Trophoblast cell (in vitro differentiated cells and primary cell): ENCODE measurements at regions not wholly inside any gene's neighbourhood (a gene's known extent, or its start where the extent isn't known, plus 50 kb on each side); places are given as distances from the start of the nearest gene placed in this dataset.

Experiments used
- DNase-seq, 2 donors: peaks; one replicate each; pipeline ENCODE4 v3.0.0-alpha.2; 2016
- H2AFZ ChIP-seq: 2 replicates; pipeline ENCODE4 v1.6.1; 2013; ENCODE audit warnings: low read length, moderate library complexity, mild to moderate bottlenecking; ENCODE audit not compliant: insufficient read depth, poor library complexity
- H2AK5ac ChIP-seq: 2 replicates; pipeline ENCODE4 v1.6.1; 2013; ENCODE audit warnings: mild to moderate bottlenecking, low read length
- H2BK120ac ChIP-seq: 2 replicates; pipeline ENCODE4 v1.6.1; 2013; ENCODE audit warnings: low read length, mild to moderate bottlenecking, moderate library complexity; ENCODE audit not compliant: insufficient read depth, poor library complexity
- H2BK12ac ChIP-seq: 2 replicates; pipeline ENCODE4 v1.6.1; 2013; ENCODE audit warnings: mild to moderate bottlenecking, low read length, moderate library complexity
- H2BK5ac ChIP-seq: 2 replicates; pipeline ENCODE4 v1.6.1; 2013; ENCODE audit warnings: low read length, low read depth, moderate library complexity, mild to moderate bottlenecking; ENCODE audit not compliant: poor library complexity
- H3K14ac ChIP-seq: 2 replicates; pipeline ENCODE4 v1.6.1; 2013; ENCODE audit warnings: mild to moderate bottlenecking, low read length
- H3K18ac ChIP-seq: 2 replicates; pipeline ENCODE4 v1.6.1; 2013; ENCODE audit warnings: mild to moderate bottlenecking, low read length
- H3K23ac ChIP-seq: 2 replicates; pipeline ENCODE4 v1.6.1; 2013; ENCODE audit warnings: low read length
- H3K27ac ChIP-seq: 2 replicates; pipeline ENCODE4 v1.5.1; 2013; ENCODE audit warnings: low read depth, mild to moderate bottlenecking, inconsistent platforms, low read length, moderate library complexity
- H3K27me3 ChIP-seq: 2 replicates; pipeline ENCODE4 v1.6.1; 2013; ENCODE audit warnings: inconsistent platforms, mild to moderate bottlenecking, low read length, moderate library complexity; ENCODE audit not compliant: insufficient read depth
- H3K36me3 ChIP-seq, 2 experiments: 1 replicate in 1 of 2; 2 replicates in 1 of 2; pipeline ENCODE4 v1.6.1; 2013; ENCODE audit warnings: low read length in 2 of 2, mild to moderate bottlenecking in 2 of 2, moderate library complexity in 1 of 2; ENCODE audit not compliant: insufficient read depth in 2 of 2, control insufficient read depth in 1 of 2
- H3K4ac ChIP-seq: 2 replicates; pipeline ENCODE4 v1.6.1; 2013; ENCODE audit warnings: low read depth, mild to moderate bottlenecking, low read length, moderate library complexity
- H3K4me1 ChIP-seq, 2 experiments: 1 replicate in 1 of 2; 2 replicates in 1 of 2; pipeline ENCODE4 v1.6.1; 2013; ENCODE audit warnings: low read length in 2 of 2, mild to moderate bottlenecking in 2 of 2, moderate library complexity in 1 of 2; ENCODE audit not compliant: insufficient read depth in 2 of 2, control insufficient read depth in 1 of 2
- H3K4me2 ChIP-seq: 2 replicates; pipeline ENCODE4 v1.6.1; 2013; ENCODE audit warnings: inconsistent platforms, mild to moderate bottlenecking, low read length, moderate library complexity
- H3K4me3 ChIP-seq: 2 replicates; pipeline ENCODE4 v1.5.1; 2013; ENCODE audit warnings: mild to moderate bottlenecking, low read depth, low read length, inconsistent platforms
- H3K79me1 ChIP-seq: one replicate; pipeline ENCODE4 v1.6.1; 2013; ENCODE audit warnings: low read length
- H3K79me2 ChIP-seq: 2 replicates; pipeline ENCODE4 v1.6.1; 2013; ENCODE audit warnings: low read length, mild to moderate bottlenecking; ENCODE audit not compliant: control insufficient read depth, insufficient read depth, poor library complexity
- H3K9ac ChIP-seq: 2 replicates; pipeline ENCODE4 v1.6.1; 2013; ENCODE audit warnings: mild to moderate bottlenecking, low read length
- H3K9me3 ChIP-seq: 2 replicates; pipeline ENCODE4 v1.6.1; 2013; ENCODE audit warnings: low read depth, mild to moderate bottlenecking, control low read depth, inconsistent platforms, low read length; ENCODE audit not compliant: insufficient read depth
- H4K12ac ChIP-seq: 2 replicates; pipeline ENCODE4 v1.6.1; 2013; ENCODE audit warnings: low read depth, mild to moderate bottlenecking, low read length, moderate library complexity
- H4K8ac ChIP-seq: 2 replicates; pipeline ENCODE4 v1.6.1; 2013; ENCODE audit warnings: low read depth, mild to moderate bottlenecking, low read length, moderate library complexity
- H4K91ac ChIP-seq: one replicate; pipeline ENCODE4 v1.6.1; 2013; ENCODE audit warnings: low read depth, mild to moderate bottlenecking, low read length, moderate library complexity
- WGBS: extraction: QIAGEN DNeasy Blood & Tissue Kit; methylation state at CpG from one replicate; pipeline ENCODE4 v1.1.7; 2013; ENCODE audit warnings: missing lambda C conversion rate; ENCODE audit not compliant: insufficient read length, insufficient coverage; ENCODE audit errors: extremely low coverage; 5-methylcytosine and 5-hydroxymethylcytosine counted together

GRCh38 chr4:155591738-155592143 is 74.9 kb upstream of the GUCY1A1 start:
- H3K27ac ChIP-seq, result no peak overlapping the region
- no peak overlapping the region for H2AFZ ChIP-seq
- no peak overlapping the region for H3K9ac ChIP-seq
- no peak overlapping the region for H2BK120ac ChIP-seq
- H3K4me1 ChIP-seq, result no peaks in the 10 kb centered on the region
- H4K12ac ChIP-seq, result no peak overlapping the region
- no peaks in the 10 kb centered on the region for H3K79me1 ChIP-seq
- no peaks in the 10 kb centered on the region for H3K36me3 ChIP-seq
- H4K91ac ChIP-seq, result no peak overlapping the region
- H3K23ac ChIP-seq, result no peak overlapping the region
- H3K14ac ChIP-seq, result no peak overlapping the region
- H3K18ac ChIP-seq, result no peak overlapping the region
- no peaks in the 10 kb centered on the region for H3K9me3 ChIP-seq
- no peak overlapping the region for H3K4me2 ChIP-seq
- no peak overlapping the region for H2AK5ac ChIP-seq
- H3K27me3 ChIP-seq, result no peaks in the 10 kb centered on the region
- H2BK5ac ChIP-seq, result no peak overlapping the region
- WGBS, result 100% methylated on average over 1 of the region's 6 CpGs
- H3K4me3 ChIP-seq, result no peak overlapping the region
- H4K8ac ChIP-seq, result no peak overlapping the region
- peak overlapping the region; percentile 2 for H2BK12ac ChIP-seq
- DNase-seq, result no peak
- H3K4ac ChIP-seq, result no peak overlapping the region
- H3K79me2 ChIP-seq, result no peaks in the 10 kb centered on the region

- Histone ChIP-seq H4K12ac (no peak overlapping the region), H2AFZ (no peak overlapping the region), H3K18ac (no peak overlapping the region), H3K27me3 (no peaks in the 10 kb centered on the region), H3K27ac (no peak overlapping the region), H3K4me1 (no peaks in the 10 kb centered on the region), H3K79me1 (no peaks in the 10 kb centered on the region), H3K4ac (no peak overlapping the region), H3K4me3 (no peak overlapping the region), H3K23ac (no peak overlapping the region), H3K9me3 (no peaks in the 10 kb centered on the region), H2BK5ac (no peak overlapping the region), H2BK120ac (no peak overlapping the region), H4K8ac (no peak overlapping the region), H3K79me2 (no peaks in the 10 kb centered on the region), H2BK12ac (no peak overlapping the region), H4K91ac (no peak overlapping the region), H3K4me2 (no peak overlapping the region), H3K14ac (no peak overlapping the region), H3K36me3 (no peaks in the 10 kb centered on the region), H2AK5ac (no peak overlapping the region), H3K9ac (no peak overlapping the region)
- no CpG with 5 or more reads among the region's 3 CpGs for WGBS
- DNase-seq, result no peak
These were observed 75.7 kb upstream of the GUCY1A1 start for GRCh38 chr4:155590796-155591585.

- Histone ChIP-seq H4K91ac (no peak overlapping the region), H3K27ac (no peak overlapping the region), H2AK5ac (no peak overlapping the region), H3K23ac (no peak overlapping the region), H3K36me3 (no peaks in the 10 kb centered on the region), H3K9ac (no peak overlapping the region), H3K4me3 (no peak overlapping the region), H3K4ac (no peak overlapping the region), H3K9me3 (no peaks in the 10 kb centered on the region), H3K79me2 (no peaks in the 10 kb centered on the region), H2BK12ac (no peak overlapping the region), H2BK120ac (no peak overlapping the region), H3K4me2 (no peak overlapping the region), H3K14ac (no peak overlapping the region), H3K27me3 (no peaks in the 10 kb centered on the region), H2BK5ac (no peak overlapping the region), H3K4me1 (no peaks in the 10 kb centered on the region), H2AFZ (no peak overlapping the region), H4K8ac (no peak overlapping the region), H4K12ac (no peak overlapping the region), H3K18ac (no peak overlapping the region), H3K79me1 (no peaks in the 10 kb centered on the region)
- no peak for DNase-seq
- no CpG with 5 or more reads among the region's 2 CpGs for WGBS
These were observed 78.2 kb upstream of the GUCY1A1 start for GRCh38 chr4:155588437-155588836.

DNA sequence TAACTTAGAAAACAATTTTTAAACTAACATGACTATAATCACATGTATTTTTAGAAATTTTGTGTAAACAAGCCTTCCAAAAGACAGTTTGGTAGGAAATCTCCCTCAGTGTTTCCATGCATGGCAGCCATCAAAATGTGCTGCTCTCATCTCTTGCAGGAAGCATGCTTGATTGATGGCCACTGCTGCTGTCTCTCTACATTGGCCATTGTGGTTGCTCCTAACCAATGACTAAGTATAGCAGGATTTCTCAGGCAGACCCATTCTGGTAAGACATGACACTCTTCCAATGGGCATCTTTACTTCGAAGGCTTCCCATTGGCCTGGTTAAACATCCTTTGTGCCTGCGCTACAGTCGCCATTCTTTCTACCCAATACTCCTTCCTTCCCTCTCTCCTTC is 78.9 kb upstream of the GUCY1A1 start:
- Histone ChIP-seq H3K4ac (no peak overlapping the region), H4K91ac (no peak overlapping the region), H3K18ac (no peak overlapping the region), H3K9me3 (no peaks in the 10 kb centered on the region), H2AK5ac (no peak overlapping the region), H3K79me2 (no peaks in the 10 kb centered on the region), H3K4me2 (no peak overlapping the region), H3K14ac (no peak overlapping the region), H4K12ac (no peak overlapping the region), H3K36me3 (no peaks in the 10 kb centered on the region), H3K23ac (no peak overlapping the region), H3K27ac (no peak overlapping the region), H4K8ac (no peak overlapping the region), H3K4me1 (peaks cover 0 to 2% of the 10 kb centered on the region in 2 experiments), H2AFZ (no peak overlapping the region), H3K79me1 (no peaks in the 10 kb centered on the region), H2BK5ac (no peak overlapping the region), H3K4me3 (no peak overlapping the region), H2BK120ac (no peak overlapping the region), H3K9ac (no peak overlapping the region), H2BK12ac (no peak overlapping the region), H3K27me3 (no peaks in the 10 kb centered on the region)
- DNase-seq, result no peak
- no CpG with 5 or more reads among the region's 3 CpGs for WGBS
